HuH-7 (cell line): ENCODE measurements at regions not wholly inside any gene's neighbourhood (a gene's known extent, or its start where the extent isn't known, plus 50 kb on each side); places are given as distances from the start of the nearest gene placed in this dataset.

Source experiments
- DNase-seq: peaks from one replicate; pipeline ENCODE4 v3.0.0; 2011; ENCODE audit warnings: low spot score

DNA sequence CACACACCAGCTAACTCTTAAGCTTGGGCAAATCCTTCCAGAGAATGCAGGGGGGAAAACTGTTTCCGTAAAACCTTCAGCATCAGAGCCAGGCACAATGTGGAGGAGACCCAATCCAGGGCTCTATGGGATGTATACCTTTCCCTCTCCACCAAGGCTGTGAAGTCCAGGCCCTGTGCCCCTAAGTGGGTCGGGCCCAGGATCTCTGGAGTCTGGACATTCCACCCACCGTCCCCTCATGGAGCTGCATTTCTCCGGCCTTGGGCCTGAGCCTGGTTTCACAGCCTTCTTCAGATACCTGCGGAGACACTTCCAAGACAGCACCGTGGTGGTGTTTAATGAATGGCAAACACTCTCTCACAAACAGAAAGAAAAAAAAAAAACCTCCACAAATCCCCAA lies 186.2 kb downstream of the URI1 start:
- DNase-seq = no peak

- no peak for DNase-seq
Observed at GRCh38 chr19:30130356-30131122, 188.5 kb downstream of the URI1 start.

GRCh38 chr19:30131246-30131645 lies 189.2 kb downstream of the URI1 start:
- no peak for DNase-seq

DNA sequence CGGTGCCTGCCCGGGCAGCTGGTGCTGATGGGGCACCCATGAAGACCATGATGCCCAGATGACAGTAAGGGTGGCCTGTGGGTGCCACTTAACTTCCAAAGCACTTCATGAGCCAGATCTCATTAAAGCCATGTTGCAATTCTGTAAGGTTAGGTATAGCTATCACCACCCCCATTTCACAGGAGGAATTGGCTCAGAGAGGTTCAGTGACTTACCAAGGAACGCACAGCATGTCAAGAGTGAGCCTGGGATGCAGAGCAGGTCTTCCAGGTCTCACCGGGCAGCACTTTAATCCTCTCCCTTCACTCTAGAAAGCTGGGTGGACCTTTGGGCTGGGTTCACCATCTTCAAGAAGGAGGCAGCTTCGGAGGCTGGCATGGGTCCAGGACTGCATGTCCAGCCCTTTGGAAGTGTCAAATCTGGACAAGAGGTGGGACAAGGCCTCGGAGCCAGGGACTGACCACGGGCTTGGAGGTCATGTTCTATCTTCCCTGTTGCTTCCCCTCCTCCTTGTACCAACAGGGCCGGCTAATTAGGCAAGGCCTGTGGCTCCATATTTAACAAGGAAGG lies 189.8 kb downstream of the URI1 start:
- no peak for DNase-seq

DNA sequence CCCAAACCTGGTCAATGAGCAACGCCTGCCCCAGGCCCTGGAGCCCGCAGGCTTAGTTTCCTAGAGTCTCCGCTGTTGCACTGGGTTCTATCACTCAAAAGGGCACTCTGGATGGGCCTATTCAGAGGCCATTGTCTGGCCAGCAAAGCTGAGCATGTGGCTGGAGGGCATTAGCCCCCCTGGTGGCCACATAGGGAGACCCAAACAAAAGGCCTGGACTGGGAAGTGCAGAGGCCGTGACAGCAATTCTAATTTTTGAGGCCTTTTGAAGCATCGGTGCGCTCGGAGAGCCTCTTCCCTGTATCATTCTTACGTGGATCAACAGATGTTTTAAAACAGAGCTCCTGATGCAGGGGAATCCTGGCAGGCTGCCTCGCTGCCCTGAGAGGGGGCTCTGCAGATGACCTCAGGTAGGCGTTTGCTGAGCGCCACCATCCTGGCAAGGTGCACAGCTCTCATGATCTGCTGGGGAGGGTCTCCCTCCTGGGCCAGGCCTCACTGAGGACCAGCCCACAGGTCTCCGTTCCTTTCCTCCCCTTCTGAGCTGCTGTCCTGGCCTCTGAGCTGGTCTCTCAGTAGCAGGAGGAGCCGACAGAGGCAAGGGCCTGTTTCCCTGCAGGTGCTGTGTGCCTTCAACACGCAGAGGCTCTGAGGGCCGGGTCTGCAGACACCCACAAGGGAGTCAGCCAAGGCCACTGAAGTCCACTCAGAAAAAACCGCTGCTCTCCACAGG lies 190.5 kb downstream of the URI1 start:
- DNase-seq = no peak

- DNase-seq = no peak
Observed at GRCh38 chr19:30133803-30134202, 191.8 kb downstream of the URI1 start.

GRCh38 chr19:30135093-30135757 lies 193.2 kb downstream of the URI1 start:
- DNase-seq = no peak

- no peak for DNase-seq
Observed at GRCh38 chr19:30135797-30136196, 193.8 kb downstream of the URI1 start.

DNA sequence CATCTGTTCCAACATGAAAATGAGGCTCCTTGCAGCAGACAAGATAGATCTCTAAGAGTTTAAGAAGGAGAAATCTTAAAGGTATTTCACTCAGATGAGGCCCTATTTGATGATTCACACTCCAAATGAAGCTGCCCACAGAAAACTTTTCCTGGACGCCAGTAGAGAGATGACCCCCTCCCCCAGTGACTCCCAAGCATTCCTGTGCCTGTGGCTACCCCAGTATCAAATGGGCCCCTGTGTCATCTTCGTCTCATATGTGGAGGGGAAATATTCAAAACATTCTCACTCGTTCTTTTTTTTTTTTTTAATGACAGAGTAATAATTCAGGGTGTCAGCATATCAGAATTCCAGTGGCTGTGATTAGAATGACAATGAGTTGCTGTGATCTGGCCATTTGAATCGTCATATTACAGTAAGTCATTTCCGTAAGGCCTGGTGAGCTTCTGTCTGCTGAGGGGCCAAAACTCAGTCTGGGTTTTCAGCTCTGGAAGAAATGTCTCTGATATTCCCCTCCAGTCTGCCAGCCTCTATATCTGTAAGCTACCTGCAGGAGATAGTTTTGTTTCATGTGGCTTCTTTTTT lies 194.7 kb downstream of the URI1 start:
- no peak for DNase-seq

DNA sequence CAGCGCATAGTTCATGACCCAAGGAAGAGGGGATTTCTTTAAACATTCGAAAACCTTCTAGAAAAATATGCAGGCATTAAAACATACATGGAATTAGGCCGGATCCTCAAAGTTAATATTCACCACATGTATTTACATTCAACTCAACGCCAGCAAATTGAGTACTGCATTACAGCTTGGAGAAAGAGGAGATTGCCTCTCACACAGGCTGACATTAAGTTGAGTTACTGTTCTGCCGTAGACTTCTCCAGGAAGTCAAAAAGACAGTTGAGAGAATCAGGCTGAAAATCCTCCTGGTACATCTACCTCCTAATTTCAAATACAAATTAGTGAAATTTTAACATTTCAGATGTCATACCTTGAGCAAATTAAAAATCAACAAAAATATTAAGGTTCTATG lies 195.7 kb downstream of the URI1 start:
- no peak for DNase-seq

GRCh38 chr19:30144242-30144758 lies 202.3 kb downstream of the URI1 start:
- no peak for DNase-seq

- no peak for DNase-seq
Observed at GRCh38 chr19:30144802-30145201, 202.8 kb downstream of the URI1 start.

DNA sequence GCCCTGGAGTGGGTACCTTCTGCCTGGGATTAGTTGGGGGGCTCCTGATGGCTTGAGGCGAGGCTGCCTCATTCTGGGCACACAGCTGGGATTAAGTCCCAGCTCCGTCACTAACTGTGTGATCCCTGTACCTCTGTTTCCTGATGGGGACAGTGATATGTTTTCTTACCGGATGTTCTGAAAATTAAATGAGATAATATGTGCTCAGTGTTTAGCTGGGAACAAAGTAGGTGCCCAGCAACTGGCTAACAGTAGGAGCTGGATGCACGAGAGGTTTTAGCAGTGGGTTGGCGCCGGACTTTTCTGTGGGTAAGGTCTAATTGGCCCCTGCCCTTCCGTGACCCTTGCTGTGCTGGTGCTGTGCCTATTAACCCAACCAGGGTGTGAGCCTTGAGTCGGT lies 203.4 kb downstream of the URI1 start:
- DNase-seq = no peak

- DNase-seq = no peak
Observed at GRCh38 chr19:30146346-30146745, 204.3 kb downstream of the URI1 start.

DNA sequence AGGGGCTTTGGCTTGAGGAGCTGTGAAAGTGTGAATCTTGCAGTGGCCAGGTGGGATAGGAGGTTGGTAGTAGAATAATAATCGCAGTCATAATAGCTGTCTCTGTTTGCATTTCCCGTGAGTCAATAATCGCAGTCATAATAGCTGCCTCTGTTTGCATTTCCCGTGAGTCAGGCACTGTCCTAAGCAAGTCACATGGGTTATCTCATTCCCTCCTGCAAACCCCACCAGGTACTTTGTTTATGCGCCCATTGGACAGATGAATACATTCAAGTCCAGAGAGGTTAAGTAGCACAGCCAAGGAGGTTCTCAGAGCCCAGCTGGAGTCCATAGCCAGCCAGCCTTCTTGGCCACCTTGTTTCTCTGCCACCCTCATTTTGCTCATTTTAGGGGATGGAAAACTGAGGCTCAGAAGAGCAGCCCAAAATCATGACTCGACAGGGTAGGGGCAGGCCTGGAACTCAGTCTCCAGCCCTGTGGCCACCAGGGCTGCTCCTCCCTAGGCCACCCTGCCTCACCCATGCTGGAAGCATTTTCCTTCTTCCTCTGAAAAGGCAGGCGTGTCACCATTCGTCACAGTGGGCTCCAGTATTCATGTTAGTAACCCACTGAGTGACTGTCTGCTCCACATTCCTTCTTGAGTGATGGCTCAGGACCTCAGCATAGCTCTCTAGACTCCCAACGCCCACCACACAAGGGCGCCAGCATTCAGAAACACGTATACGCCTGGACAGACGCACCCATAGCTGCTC lies 206.2 kb downstream of the URI1 start:
- no peak for DNase-seq

DNA sequence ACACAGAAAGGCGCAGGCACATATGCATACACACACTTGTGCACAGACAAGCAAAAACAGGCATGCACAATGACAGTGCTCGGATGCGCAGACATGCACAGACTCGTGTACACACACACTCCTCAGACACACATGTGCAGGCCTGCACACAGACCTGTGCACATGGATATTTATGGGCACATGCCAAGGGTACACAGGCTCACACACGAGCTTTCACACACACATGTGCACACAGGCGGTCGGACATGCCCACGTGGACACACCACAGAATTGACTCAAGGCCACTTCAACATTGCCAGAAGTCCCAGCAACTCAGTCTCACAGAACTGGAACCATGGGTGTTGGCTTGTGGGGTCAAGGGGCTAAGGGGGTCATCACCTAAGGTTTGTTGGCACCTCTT lies 206.8 kb downstream of the URI1 start:
- DNase-seq = no peak

- no peak for DNase-seq
Observed at GRCh38 chr19:30149300-30149699, 207.3 kb downstream of the URI1 start.

GRCh38 chr19:30150626-30151025 lies 208.6 kb downstream of the URI1 start:
- DNase-seq = no peak

DNA sequence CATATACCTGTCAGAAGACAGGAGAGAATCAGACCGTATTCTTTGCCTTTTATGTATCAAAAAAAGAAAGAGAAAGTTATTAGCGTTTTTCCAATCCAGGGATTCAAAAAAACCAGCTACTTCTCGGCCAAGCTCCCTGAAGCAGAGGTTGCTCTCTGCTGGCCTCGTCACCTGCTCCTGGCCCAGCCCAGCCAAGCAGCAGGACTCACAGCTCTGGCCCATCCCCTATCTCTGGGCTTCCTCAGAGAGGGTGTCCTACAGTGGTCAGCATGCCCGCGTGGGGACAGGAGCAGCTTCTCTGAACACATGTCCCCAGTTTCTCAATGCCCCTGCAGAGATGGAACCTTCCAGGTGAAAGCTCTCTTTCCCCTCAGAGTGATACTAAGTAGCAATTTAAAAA lies 209.0 kb downstream of the URI1 start:
- DNase-seq = no peak

DNA sequence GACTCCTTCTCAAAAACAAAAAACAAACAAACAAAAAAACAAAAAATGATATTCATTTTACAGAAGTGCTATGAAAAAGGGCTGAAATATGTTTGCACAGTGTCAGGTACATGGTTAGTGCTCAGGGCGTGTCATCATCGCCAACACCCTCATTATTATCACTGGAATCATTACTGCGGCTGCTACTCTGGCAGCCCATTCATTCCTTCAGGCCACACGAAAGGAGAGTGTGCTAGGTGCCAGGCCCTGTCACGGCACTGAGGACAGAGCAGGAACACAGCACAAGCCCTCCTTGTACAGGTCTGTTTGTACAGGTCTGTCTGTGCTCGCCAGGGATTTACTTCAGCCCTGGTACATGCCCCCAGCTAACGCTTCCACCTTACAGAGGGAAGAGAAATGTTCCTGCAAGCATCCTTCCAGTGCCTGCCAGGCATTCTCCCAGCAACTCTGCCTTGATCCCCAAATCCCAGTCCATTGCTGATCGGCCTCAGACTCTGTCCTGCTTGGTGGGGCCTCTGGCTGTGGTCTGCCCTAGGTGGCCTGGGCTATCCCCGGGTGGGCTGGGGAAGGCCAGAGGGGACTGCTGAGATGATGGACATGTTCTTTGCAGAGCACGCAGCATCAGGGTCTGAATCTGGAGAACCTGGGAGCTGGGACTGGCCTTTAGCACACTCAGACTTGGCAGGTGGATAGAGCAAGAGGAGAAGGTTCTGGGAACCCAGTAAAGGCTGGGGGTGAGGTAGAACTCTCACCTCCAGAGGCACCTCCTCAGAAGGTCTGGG lies 210.7 kb downstream of the URI1 start:
- DNase-seq = no peak
